NCI-H2171 treated with DMSO at 0.1 percent for 48 hours (cell line): ENCODE measurements at regions not wholly inside any gene's neighbourhood (a gene's known extent, or its start where the extent isn't known, plus 50 kb on each side); places are given as distances from the start of the nearest gene placed in this dataset.

ENCODE experiments used
- DNase-seq: peaks from one replicate; lab custom pipeline; 2025; lab: John Stamatoyannopoulos, UW

GRCh38 chr13:106132216-106132615 lies 403.2 kb downstream of the EFNB2 start:
- no peak for DNase-seq

DNA sequence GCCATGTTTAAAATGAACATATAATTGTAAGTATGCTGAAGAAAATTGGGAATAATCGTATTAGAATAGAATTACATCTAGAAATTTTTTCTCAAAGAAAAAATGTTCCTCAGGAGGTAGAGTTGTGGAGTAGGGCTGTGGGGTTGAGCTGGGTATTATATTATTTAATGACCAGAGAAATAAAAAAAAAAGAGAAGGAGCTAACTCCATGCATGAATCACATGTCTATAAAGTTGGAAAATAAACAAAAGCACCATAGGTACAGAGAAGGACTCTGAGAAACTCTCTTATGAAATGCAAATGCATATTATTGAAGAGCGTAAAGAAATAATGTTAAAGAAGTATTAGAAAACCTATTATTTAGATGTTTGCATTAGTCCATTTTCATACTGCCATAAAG lies 405.5 kb downstream of the EFNB2 start:
- DNase-seq: no peak

DNA sequence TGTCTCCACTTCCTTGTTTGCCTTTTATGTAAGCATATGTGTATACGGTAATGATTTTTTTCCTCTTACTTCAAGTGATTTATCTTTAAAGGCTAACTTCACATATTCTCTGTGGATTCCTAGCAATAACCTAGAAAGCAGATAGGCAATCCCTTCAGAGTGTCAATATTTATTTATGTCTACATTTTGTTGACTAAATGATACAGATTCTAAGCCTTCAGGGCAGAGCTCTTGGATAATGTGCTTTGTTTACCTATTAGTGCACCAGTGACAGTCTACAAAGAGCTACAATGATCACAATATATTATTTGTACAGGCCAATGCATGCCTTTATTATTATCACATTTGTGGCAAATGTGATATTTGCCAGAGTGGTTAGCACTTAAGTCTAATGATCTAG lies 406.2 kb downstream of the EFNB2 start:
- peak; percentile 13 for DNase-seq

DNA sequence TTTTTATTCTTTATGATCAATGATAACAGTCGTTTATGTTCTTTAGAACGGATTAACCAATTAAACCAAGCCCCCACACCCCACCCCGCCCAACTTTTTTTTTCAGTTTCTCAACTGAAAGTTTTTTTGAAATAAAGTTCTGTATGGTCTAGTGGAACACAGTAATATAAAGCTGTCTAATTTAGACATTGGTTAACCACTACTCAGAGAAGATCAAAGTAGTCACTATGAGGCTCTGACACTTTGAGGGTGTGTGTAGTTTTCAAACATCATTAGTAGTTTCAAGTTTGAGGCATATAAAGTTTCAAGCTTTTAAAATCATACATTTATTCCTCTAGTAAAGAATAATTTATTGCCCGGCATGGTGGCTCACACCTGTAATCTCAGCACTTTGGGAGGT lies 413.2 kb downstream of the EFNB2 start:
- DNase-seq: no peak

GRCh38 chr13:106121173-106121754 lies 414.2 kb downstream of the EFNB2 start:
- no peak for DNase-seq

DNA sequence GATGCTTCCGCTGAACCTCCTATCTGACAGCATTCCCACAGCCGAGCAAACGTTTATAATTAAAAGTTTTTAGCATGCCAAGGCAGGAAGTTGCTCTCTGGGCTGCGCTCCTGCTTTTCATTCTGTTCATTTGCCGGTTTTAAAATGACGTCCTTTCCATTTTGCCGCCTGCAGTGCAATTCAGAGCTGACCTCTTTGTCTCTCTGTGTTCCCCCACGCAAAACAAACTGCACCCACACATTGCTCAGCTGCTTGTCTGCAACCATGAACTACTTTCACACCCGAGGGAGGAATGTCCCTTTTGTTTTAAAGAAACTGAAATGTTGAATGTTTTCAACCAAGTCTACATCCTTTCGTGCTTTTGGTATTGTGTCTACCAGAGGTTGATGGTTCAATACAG lies 416.5 kb downstream of the EFNB2 start:
- DNase-seq: no peak

DNA sequence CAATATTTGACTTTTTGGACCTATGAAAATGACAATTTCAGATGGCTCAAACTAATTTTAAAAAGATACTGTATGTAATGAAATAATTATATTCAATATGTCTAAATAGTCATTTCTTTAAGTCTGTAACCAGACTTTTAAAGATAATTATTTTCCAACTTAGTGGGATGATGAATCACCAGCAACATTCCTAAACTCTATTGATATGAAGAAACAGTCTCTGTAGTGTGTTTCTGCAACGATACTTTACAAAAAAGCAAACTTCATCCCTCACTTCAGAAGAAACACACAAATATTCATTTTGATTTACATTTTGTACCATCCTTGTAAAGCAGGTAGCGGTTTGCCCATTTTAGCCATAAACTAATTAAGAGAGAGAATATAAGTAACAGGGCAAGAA lies 417.4 kb downstream of the EFNB2 start:
- no peak for DNase-seq

DNA sequence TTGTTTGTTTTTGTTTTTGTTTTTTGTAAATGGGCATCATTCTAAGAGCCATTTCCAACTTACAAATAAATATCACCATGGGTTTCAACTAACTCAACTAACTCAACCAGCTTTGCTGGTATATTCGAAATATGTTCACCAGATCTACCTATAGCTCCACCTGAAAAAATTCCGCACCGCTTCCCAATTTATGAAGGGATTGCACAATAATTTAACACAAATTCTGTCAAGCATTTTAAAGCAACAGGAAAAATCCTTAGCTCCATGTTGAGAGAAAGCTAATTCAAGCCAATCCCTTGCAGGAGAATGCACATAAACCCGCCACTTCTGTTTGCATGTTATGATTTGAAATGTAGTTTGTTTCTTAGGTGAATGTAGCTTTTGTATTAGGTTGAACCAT lies 417.8 kb downstream of the EFNB2 start:
- DNase-seq: no peak

- no peak for DNase-seq
Measured at GRCh38 chr13:106117035-106117434, 418.4 kb downstream of the EFNB2 start.

- DNase-seq: no peak
Measured at GRCh38 chr13:106115081-106115480, 420.4 kb downstream of the EFNB2 start.

GRCh38 chr13:106113796-106114195 lies 421.7 kb downstream of the EFNB2 start:
- no peak for DNase-seq

GRCh38 chr13:106112191-106112590 lies 423.3 kb downstream of the EFNB2 start:
- DNase-seq: no peak

DNA sequence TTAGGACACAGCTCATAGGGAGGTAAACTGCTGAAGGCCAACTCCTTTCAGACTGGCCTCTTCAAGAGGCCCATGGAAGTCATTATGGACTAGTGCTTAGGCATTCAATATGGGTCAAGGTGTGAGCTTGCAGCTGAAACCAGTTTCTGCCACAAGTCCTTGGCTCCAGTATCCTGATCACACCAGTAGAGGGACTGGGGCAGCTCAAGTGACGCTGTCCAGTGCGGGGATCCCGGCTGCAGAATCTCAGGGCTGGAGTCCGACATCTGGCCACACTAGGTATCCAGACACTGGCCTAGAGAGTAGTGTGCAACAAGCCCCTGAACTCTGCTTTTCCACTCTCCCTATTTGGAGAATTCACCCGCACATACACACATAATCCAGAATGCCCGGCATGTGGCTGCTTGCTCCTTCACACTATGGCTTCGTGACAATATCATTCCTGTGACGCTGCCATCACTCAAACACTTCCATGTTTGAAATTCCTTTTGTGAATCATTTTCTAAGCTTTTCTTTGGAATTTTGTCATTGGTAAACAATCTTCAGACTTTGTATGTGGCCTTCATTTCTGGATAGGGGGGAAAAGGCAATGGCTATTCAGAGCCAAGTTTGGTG lies 425.1 kb downstream of the EFNB2 start:
- DNase-seq: no peak

- no peak for DNase-seq
Measured at GRCh38 chr13:106109391-106109791, 426.1 kb downstream of the EFNB2 start.

- no peak for DNase-seq
Measured at GRCh38 chr13:106108346-106108745, 427.1 kb downstream of the EFNB2 start.

GRCh38 chr13:106107061-106107460 lies 428.4 kb downstream of the EFNB2 start:
- no peak for DNase-seq

DNA sequence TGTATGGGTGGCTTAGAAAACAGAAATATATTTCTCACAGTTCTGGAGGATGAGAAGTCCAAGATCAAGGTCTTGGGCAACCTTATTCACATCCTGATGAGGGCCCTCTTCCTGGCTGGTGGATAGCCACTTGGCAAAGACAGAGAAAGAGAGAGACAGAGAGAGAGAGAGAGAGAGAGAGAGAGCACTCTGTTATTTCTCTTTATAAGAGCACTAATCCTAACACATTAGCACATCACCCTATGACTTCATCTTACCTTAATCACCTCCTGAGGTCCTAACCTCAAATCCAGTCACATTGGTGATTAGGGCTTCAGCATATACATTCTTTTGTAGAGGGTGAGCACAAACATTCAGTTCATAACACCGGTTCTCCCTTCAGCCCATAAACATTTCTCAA lies 430.3 kb downstream of the EFNB2 start:
- DNase-seq: no peak

- no peak for DNase-seq
Measured at GRCh38 chr13:106104281-106104901, 431.1 kb downstream of the EFNB2 start.

DNA sequence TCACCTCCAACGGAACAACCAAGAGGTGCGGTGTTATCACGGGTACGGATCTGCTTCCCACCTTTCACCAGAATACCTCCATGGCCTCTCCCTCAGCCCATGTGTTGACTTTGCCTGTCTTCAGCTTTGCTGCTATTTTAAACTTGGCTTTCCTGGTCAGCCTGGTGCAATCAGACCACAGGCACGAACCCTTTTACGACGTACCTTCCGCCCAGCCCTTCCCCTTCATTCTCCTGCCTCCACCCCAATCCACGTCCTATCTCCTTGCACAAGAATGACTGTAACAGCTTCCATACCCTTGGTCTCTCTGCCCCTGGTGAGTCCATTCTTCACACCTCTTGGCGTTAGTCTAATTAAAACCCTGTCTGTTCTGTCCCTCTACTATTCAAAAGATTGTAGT lies 431.7 kb downstream of the EFNB2 start:
- DNase-seq: no peak

DNA sequence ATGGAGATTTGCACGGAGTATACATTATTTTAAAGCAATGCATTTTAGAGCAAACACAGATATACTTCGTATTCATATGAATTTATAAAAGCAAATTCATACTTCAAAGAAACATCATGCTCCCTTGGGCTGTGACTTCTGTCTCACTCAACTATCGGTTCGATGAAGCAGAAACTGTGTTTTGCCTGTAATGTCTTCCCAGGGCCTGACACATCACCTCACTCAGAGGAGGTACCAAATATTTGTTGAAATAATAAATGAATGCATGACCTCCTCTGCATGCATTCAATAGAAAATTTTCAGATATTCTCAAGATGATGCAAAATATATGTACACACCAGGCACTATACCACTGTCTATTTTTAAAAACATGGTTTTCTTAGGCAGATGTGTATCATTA lies 432.7 kb downstream of the EFNB2 start:
- no peak for DNase-seq

DNA sequence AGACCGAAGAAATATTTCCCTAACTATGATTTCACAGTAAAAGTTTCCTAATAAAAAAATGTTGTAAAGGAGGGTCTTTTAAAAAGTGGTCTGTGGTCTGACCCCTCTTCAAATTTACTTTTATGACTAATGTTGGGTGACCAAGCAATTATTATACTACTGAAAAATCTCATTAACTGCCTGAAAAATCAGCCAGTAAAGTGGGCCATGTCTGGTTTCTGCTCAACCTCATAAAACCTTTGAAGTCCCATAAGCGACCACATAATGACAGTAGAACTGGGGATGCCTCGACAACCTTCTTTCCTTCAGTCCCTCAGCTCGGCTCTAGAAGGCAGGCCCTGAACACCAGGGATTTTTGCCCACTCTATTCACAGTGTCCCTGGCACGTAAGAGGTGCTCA lies 434.3 kb downstream of the EFNB2 start:
- DNase-seq: no peak

- DNase-seq: peak; percentile 33
Measured at GRCh38 chr13:106100171-106100919, 435.1 kb downstream of the EFNB2 start.

DNA sequence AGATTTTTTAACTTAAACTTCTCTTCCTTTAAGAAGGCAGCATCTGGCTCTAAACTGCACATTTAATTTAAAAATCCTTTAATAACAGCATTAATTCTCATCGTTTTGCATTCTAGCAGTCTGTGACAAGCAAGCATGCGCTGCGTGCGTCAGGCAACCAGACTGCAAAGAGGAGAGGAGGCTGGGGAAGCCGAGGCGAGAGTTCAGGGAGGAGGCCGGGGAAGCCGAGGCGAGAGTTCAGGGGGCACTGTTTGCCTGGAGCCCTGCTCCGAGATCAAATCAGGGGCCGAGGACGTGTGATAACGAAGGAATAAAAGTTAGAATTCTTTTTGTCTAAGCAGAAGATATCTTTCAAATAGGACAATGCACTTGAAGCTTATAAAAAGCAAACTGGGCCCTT lies 435.7 kb downstream of the EFNB2 start:
- DNase-seq: no peak
